Activated CD4-positive, CD25-positive, alpha-beta regulatory T cell treated with anti-CD3 and anti-CD28 coated beads, Interleukin-2, amount 50 U/mL, for 24 hours (primary cell): ENCODE measurements at regions not wholly inside any gene's neighbourhood (a gene's known extent, or its start where the extent isn't known, plus 50 kb on each side); places are given as distances from the start of the nearest gene placed in this dataset.

ENCODE experiments used
- ATAC-seq, 2 donors: fragments of 150-1000 bp; cut with Tn5 transposase; one replicate each; pipeline ENCODE4 v1.10.0; 2021; ENCODE audit warnings: mild to moderate bottlenecking in 1 of 2, moderate library complexity in 1 of 2

DNA sequence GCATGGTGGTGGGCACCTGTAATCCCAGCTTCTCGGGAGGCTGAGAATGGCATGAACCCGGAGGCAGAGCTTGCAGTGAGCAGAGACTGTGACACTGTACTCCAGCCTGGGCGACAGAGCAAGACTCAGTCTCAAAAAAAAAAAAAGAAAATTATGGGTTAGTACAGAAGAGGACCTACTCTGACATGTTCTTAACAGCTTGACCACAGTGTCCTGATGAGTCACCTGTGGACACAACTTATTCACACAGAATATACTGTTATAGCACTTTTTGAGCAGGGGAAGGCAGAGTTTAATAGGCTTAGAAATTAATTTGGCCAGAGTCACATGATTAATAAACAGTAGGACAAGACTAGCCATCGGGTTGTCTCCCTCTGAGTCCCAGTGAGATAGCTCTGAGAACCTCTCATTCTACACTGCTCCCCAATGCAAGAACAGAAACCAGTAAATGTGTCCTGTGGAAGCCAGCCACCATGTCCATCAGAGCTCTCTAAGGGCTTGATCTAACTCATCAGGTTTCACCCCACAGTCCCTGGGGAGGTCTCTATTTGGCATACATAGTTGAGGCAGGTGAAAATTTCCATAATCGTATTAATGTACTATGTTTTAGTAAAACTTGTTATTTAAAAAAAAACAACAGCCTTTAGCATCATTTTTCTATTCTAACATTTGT is 1077.9 kb upstream of the C9orf72 start:
- no peak for ATAC-seq

- no peak for ATAC-seq
These were observed 1079.9 kb upstream of the C9orf72 start for GRCh38 chr9:28653216-28653615.

DNA sequence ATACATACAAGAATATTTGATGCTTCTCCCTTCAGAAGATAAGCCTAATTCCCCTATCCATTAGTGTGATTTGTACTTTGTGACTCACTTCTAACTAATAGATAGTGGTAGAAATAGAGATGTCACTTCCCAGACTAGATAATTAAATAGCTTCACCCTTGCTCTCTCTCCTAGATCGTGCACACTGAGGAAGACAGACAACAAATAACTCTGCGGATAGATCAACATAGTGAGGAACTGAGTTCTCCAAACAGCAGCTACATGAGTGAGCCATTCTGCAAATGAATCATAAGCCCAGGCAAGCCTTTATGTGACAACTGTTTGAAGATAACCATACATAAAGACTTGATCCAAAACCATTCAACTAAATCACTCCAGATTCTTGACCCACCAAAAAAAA is 1083.4 kb upstream of the C9orf72 start:
- no peak for ATAC-seq

DNA sequence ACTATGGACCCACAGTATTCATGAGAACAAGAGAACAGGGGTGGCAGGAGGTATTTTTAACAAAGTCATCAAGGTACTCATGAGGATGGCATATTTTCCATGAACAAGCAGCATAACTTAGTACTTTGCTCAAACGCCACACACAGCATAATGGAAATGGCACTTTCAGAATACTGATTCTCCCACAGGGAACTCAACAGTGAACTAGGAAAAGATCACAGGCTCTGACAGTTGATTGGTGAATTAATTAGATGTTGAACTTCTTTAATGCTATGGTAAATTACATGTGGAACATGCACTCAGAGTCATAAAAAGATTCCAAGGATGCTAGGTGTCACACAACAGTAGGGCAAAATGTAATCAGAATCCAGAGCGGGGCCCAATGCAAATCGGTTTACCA is 1088.6 kb upstream of the C9orf72 start:
- no peak for ATAC-seq

GRCh38 chr9:28662675-28663074 is 1089.4 kb upstream of the C9orf72 start:
- no peak for ATAC-seq

DNA sequence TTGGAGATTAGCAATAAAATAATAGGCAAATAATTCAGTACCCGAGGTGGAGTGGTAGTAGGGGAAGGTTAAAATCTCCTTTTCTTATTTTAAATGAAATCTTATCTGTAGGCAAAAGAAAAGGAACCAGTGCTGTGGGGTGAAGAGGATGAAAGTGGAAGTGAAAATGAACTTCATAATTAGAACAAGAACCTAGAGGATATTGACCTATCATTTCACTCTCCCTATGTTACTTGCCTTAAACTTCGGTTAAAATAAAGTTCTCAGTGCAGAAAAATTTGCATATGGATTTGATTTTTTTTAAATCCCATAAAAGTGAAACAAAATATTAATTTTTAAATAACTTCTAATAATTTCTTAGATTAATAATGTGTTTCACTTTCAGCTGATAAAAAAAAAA is 1094.9 kb upstream of the C9orf72 start:
- ATAC-seq = no peak

GRCh38 chr9:28671000-28671399 is 1097.7 kb upstream of the C9orf72 start:
- no peak for ATAC-seq

DNA sequence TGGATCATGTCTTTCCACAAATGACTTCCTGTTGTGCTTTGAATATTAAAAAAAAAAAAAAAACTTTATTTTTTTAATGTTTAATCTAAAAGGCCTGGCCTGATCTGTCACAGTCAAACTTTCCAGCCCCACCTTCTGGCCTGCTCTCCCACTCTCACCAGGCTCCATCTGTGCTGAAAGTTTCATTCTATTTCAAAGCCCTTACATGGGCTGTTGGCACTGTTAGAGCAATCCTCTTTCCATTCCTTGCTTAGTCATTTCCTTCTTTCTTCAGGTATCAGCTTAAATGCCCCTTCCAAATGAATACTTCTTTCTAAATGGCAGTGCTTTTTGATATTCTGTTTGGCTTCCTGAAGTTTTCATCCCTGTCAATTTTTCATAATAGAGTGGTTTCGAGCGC is 1104.8 kb upstream of the C9orf72 start:
- no peak for ATAC-seq

DNA sequence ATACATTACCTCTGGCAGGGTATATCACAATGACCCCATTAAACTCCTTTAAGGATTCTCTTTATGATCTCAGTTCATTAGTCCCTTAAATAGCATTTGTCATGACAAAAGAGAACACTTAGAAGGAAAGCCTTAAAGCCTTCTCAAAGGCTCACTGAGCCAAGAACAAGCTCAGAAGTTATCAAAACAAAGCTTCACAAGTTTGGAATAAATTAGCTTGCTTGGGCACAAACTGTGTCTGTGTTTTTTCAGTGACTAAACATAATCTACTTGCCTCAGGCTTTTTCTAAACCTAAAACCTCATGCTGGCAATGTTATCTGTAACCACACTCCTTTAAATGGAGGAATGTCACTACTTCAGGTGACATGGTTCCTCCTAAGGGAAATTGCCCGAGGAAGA is 1114.9 kb upstream of the C9orf72 start:
- ATAC-seq = no peak

DNA sequence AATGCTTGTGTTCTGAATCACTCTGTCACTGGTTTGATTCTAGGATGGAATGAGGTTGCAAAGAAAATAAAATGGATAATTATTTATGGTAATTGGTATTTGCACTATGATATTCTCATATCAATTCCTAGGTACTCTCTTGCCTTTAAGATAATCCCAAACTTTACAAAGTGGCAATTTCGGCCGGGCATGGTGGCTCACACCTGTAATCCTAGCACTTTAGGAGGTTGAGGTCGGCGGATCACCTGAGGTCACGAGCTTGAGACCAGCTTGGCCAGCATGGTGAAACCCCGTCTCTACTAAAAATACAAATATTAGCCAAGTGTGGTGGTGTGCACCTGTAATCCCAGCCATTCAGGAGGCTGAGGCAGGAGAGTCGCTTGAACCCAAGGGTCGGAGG is 1118.7 kb upstream of the C9orf72 start:
- no peak for ATAC-seq

GRCh38 chr9:28696960-28697359 is 1123.7 kb upstream of the C9orf72 start:
- ATAC-seq = no peak

DNA sequence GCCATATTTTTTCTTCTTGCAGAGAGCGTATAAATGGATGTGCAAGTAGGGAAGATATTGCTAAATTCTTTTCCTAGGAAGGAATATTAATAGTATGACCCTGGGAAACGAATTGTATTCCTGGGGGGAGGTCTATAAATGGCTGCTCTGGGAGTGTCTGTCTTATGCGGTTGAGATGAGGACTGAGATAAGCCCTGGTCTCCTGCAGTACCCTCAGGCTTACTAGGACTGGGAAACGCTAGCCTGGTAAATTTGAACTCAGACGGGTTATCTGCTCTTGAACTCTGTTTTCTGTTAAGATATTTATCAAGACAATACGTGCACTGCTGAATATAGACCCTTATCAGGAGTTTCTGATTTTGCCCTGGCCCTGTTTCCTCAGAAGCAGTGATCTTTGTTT is 1126.4 kb upstream of the C9orf72 start:
- no peak for ATAC-seq

DNA sequence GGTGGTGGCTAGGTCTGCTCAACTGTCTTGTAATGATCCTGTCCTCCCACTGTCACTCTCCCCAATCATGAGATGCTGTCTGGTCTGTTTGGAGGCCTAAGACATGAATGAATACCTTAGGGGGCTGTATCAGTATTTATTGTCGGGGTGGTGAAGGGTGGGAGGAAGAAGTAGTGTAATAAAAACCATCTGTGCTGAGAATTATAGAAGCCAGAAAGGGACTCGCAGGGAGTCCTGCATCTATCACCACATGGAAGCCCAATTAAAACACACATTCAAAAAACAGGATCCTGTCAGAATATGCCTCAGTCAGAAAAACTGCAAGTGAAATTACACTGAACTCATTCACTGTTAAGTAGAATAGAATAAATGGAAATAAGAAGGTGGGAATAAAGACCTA is 1134.3 kb upstream of the C9orf72 start:
- ATAC-seq = no peak

GRCh38 chr9:28714188-28714587 is 1140.9 kb upstream of the C9orf72 start:
- no peak for ATAC-seq

- no peak for ATAC-seq
These were observed 1144.9 kb upstream of the C9orf72 start for GRCh38 chr9:28718226-28718625.

DNA sequence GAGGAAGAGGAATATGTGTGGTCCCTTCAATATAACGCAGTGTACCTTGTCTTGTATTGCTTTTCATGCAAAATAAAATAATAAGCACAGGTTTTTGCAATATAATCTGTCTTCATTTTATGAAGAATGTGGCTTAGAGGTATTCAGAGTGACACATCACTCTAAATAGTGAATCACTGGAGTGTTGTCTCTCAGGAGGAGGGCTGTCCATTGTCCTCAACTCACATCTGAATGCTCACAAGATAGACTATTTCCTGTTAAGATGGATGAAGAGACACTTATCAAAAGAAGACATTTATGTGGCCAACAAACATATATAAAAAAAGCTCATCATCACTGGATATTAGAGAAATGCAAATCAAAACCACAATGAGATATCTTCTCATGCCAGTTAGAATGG is 1147.5 kb upstream of the C9orf72 start:
- ATAC-seq = no peak

DNA sequence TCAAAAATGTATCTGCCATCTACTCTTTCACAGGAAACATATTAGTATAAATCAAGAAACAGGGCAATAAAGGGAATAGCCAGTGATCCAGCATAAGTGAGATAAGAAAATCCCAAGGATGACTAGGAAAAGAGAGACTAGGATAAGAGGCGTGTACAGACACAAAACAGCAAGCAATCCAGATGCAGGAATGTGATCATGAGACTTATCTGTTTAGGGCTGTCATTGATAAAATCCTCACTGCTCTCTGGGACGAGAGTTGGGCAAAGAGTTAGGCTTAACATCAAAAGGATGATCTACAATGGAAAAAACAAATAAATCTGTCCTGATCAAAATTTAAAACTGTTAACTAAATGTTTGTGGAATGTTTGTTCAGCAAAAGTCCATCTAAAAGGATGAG is 1156.8 kb upstream of the C9orf72 start:
- no peak for ATAC-seq

DNA sequence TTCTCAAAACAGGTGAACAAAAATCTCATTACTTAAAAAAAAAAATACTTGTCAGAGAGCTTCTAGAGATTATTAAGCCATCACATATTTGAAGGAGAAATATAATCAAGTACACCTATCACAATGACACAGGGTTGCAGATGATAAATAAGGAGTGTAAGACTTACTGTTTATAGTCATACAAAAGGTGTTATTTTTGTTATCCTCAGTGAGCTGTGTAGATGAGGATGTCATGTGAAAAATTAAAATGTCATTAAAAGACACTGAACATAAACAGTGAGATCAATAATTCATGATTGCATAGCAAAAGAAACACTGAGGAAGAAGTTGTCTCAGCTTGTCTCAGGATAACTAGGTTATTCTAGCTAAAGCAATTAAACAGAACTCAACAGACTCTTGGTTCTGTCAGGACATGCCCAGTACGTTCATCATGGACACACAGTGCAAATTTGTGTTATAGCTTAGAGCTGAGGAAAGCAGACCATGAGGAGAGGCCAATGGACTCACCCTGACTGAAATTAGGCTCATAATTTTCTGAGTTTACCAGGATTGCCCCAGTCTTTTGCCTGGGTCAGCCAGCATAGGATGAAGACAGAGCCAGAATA is 1162.6 kb upstream of the C9orf72 start:
- no peak for ATAC-seq

DNA sequence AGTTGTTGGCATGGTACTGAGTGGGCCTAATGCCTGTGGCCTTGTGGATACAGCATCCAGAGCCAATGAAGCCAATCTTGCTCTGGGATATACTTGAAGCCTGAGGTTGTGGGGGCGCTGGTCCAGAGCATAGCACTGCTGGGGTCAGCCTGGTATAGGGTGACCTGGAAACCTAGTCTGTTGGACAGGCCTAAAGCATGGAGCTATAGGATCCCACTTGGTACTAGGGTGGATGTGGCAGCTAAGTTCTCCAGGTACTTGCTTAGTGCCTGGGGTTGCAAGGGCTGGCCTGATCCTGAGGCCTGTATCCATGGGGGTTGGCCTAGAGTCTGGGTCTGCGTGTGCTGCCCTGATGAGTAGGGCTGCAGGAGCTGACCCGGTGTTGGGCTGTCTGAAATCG is 1168.2 kb upstream of the C9orf72 start:
- ATAC-seq = no peak

GRCh38 chr9:28747351-28747985 is 1174.2 kb upstream of the C9orf72 start:
- ATAC-seq = no peak

DNA sequence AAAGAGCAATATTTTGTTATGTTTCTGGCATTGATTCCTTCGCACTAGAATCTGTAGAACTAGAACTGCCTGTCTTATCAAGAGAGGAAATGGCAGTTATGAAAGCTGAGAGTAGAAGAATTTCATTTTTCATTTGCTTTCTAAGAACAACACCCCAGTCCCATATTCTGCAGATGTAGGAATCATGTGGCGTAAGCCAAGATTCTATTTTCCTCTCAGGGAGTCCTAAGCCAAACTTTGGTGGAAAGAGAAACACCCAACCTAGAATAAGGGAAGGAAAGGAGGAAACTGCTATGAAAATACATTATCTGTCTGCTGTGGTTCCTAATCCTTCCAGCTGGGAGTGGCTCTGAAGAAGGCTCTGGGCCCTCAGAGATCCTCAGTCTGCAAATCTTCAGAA is 1176.9 kb upstream of the C9orf72 start:
- no peak for ATAC-seq

DNA sequence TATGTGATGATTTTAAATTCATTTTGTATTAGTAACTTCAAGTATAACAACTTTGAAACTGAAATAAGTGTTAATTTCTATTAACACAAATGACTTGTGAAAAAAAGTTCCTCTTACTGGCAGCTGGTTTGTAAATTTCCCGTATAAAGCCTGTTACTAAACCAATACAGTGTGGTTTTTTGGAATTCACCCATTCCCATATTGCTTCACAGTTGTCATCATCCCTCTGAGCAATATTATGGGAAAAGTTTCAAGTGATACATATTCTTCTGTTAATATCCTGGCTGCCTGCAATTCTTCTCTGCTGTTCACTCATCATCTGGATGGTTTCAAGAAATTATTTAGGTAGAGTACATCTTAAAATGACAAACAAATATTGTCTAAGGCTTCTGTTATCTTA is 1185.1 kb upstream of the C9orf72 start:
- no peak for ATAC-seq

DNA sequence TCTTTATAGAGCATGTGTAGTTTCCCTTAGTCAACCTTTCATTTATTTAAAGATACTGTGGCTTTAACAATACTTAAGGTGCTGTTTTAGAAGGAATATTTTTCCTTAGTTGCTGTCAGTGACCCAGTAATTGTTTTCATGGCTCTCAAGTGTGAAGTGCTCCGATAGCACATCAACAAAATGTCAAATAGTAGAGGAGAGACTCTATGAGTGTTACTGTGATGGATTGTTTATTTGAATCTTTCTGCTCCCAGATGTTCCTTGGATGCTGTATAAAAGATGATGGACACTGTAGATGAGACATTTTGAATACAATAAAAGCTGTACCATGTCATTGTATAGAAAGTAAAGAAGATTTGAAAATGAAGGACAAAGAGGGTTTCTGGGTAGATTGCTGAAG is 1185.7 kb upstream of the C9orf72 start:
- ATAC-seq = no peak

DNA sequence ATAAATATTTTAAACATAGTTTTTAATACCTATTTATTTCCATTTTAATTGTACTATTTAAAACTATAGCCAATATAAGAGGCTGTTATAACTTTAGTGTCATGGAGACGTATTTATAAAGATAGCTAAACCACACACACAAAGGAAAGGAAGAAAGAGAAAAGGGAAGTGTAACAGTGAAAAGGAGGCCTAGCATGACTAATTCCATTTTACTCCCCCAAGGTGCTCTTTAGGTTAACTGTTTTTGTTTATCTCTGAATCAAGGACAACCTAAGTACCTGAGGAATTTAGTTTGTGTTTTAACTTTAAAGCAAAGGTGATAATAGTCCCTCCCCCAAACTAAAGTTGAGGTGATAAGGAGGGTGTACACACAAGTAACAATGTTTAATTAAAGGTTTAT is 1188.9 kb upstream of the C9orf72 start:
- ATAC-seq = no peak

DNA sequence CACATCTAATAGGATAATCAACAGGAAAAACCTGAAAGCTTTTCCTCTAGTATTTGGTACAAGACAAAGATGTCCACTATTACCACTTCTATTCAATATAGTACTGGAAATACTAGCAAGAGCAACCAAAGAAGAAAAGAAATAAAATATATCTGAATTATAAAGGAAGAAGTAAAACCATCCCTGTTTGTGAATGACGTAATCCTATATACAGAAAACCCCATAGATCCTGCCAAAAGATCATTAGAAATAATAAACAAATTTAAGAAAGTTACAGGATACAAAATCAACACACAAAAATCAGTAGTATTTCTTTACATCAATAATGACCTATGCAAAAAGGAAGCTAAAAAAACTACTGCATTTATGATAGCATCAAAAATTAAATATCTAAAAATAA is 1191.3 kb upstream of the C9orf72 start:
- no peak for ATAC-seq
